IPS-NIHi7 (cell line): ENCODE measurements at regions not wholly inside any gene's neighbourhood (a gene's known extent, or its start where the extent isn't known, plus 50 kb on each side); places are given as distances from the start of the nearest gene placed in this dataset.

Experiments
- DNase-seq: peaks from one replicate; pipeline ENCODE4 v3.0.0; 2012; ENCODE audit warnings: mixed read lengths; ENCODE audit errors: extremely low spot score

GRCh38 chr15:27671819-27672437 is 427.2 kb downstream of the OCA2 start:
- no peak for DNase-seq

- no peak for DNase-seq
Observed at GRCh38 chr15:27670486-27671209, 428.5 kb downstream of the OCA2 start.

GRCh38 chr15:27669641-27670040 is 429.5 kb downstream of the OCA2 start:
- DNase-seq: no peak

GRCh38 chr15:27668471-27669220 is 430.5 kb downstream of the OCA2 start:
- no peak for DNase-seq

- DNase-seq: no peak
Observed at GRCh38 chr15:27665002-27665401, 434.1 kb downstream of the OCA2 start.

GRCh38 chr15:27662892-27663291 is 436.2 kb downstream of the OCA2 start:
- no peak for DNase-seq

- no peak for DNase-seq
Observed at GRCh38 chr15:27660676-27661075, 438.4 kb downstream of the OCA2 start.

GRCh38 chr15:27656296-27656987 is 442.7 kb downstream of the OCA2 start:
- DNase-seq: no peak

- DNase-seq: no peak
Observed at GRCh38 chr15:27655056-27655455, 444.1 kb downstream of the OCA2 start.

- DNase-seq: no peak
Observed at GRCh38 chr15:27650244-27650643, 448.9 kb downstream of the OCA2 start.

- DNase-seq: no peak
Observed at GRCh38 chr15:27648359-27648758, 450.8 kb downstream of the OCA2 start.

- DNase-seq: no peak
Observed at GRCh38 chr15:27646531-27646930, 452.6 kb downstream of the OCA2 start.

GRCh38 chr15:27645672-27646071 is 453.4 kb downstream of the OCA2 start:
- no peak for DNase-seq

GRCh38 chr15:27642981-27643380 is 456.1 kb downstream of the OCA2 start:
- no peak for DNase-seq

- no peak for DNase-seq
Observed at GRCh38 chr15:27639595-27639994, 459.5 kb downstream of the OCA2 start.

- DNase-seq: no peak
Observed at GRCh38 chr15:27638958-27639357, 460.2 kb downstream of the OCA2 start.

- no peak for DNase-seq
Observed at GRCh38 chr15:27635916-27636315, 463.2 kb downstream of the OCA2 start.

- no peak for DNase-seq
Observed at GRCh38 chr15:27628486-27628885, 470.6 kb downstream of the OCA2 start.

- DNase-seq: no peak
Observed at GRCh38 chr15:27627623-27628022, 471.5 kb downstream of the OCA2 start.

GRCh38 chr15:27623560-27624305 is 475.4 kb downstream of the OCA2 start:
- DNase-seq: no peak

- DNase-seq: peak; percentile 14
Observed at GRCh38 chr15:27623149-27623548, 476.0 kb downstream of the OCA2 start.

GRCh38 chr15:27622371-27622770 is 476.7 kb downstream of the OCA2 start:
- DNase-seq: no peak
